ENCODE measurements at regions not wholly inside any gene's neighbourhood (a gene's known extent, or its start where the extent isn't known, plus 50 kb on each side); places are given as distances from the start of the nearest gene placed in this dataset.

GRCh38 chr7:28231176-28231575 is 50.6 kb upstream of the JAZF1 start:
- DNase-seq (ENCODE audit: low spot score): no peak

DNA sequence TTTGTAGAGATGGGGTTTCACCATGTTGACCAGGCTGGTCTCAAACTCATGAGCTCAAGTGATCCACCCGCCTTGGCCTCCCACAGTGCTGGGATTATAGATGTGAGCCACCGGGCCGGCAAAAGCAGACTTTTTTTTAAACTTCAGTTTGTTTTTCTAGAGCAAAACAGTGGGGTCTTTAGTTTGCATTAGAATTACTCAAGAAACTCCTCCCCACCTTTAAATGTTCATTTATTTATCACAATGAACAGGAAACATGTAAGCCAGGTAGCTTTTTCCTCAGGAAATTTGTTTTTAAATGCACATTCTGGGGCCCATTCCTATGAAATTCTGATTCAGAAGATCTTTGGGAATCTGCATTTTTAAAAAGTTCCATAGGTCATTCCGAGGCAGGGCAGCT is 56.0 kb upstream of the JAZF1 start:
- DNase-seq (ENCODE audit: low spot score): no peak

GRCh38 chr7:28237363-28237762 is 56.8 kb upstream of the JAZF1 start:
- no peak for DNase-seq (ENCODE audit: low spot score)

- no peak for DNase-seq (ENCODE audit: low spot score)
Observed at GRCh38 chr7:28239823-28240204, 59.2 kb upstream of the JAZF1 start.

- DNase-seq (ENCODE audit: low spot score): no peak
Observed at GRCh38 chr7:28240481-28240880, 59.9 kb upstream of the JAZF1 start.

- DNase-seq (ENCODE audit: low spot score): no peak
Observed at GRCh38 chr7:28243861-28244260, 63.3 kb upstream of the JAZF1 start.

DNA sequence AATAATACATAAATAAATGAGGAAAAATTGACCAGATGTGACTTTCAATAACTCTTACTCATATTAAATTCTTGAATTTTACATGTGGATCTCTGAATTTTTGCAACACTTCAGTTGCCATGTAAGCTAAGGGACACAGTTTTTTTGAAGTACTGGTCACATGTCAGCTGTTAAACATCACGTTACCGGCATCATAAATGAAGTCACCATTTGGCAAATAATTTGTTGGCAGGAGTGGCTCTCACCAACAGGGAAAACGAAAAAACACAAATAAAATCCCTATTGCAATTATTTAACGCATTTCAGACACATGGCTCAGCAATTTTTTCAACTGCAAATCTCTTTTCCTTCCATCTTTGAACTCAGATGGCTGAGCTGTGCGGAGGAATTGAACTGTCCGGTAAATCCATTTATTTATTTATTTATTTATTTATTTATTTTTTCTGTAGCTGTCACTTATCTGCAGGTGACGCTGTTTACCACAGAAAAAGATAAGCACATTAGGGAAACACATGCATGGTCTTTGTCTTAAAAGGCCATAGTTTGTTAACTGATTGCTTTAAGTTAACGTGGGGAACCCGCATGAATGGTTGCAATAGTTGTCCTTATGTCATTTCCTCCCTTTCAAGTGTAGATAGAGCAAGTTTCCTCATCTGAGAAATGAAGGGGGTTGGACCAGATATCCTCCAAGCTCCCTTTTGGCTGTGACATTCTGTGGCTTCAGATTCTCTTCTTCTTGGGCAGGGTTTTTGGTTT is 64.7 kb upstream of the JAZF1 start:
- DNase-seq (ENCODE audit: low spot score): no peak

DNA sequence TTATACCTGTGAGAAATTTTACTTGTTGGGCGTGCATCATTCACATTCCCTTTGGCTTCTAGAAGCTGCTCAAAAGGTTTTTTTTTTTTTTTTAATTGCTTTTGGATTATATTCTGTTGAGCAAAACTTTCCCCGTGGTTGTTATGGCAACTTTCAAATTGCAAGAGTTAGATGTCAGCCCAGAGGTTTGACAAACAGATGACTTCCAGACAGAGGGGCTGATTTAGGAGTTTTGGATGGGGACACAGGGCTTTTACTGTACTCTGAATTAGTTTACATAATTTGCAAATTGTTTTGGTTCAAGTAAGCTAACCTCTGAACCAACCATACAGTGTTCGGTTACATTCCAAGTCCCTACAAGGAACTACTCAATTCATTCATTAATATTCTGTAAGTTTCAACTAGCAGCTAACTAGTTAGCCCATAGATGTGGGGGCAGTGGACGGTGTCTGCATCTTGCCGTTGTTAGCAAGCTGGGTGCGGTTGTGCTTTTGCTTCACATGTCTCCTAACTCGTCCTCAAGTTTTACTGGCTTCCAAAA is 66.4 kb upstream of the JAZF1 start:
- DNase-seq (ENCODE audit: low spot score): no peak

GRCh38 chr7:28258240-28258639 is 77.6 kb upstream of the JAZF1 start:
- no peak for DNase-seq (ENCODE audit: low spot score)

DNA sequence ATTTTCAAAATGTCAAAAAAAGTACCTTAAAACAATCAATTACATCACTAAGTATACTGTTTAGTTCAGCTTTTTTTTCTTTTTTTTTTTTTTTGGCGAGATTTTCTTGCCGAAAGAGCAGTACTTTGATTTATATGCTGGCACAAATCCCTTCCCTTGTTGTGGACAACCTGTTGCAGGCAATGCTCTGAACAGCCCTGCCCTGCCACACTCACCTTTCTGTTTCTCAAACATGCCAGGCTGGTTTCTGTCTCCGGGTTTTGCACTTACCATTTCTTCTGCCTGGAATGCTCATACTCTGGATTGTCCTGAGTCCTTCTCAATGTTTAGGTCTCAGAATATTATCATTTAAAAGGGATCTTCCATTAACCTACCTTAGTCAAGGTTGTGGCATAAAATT is 80.4 kb upstream of the JAZF1 start:
- DNase-seq (ENCODE audit: low spot score): no peak

DNA sequence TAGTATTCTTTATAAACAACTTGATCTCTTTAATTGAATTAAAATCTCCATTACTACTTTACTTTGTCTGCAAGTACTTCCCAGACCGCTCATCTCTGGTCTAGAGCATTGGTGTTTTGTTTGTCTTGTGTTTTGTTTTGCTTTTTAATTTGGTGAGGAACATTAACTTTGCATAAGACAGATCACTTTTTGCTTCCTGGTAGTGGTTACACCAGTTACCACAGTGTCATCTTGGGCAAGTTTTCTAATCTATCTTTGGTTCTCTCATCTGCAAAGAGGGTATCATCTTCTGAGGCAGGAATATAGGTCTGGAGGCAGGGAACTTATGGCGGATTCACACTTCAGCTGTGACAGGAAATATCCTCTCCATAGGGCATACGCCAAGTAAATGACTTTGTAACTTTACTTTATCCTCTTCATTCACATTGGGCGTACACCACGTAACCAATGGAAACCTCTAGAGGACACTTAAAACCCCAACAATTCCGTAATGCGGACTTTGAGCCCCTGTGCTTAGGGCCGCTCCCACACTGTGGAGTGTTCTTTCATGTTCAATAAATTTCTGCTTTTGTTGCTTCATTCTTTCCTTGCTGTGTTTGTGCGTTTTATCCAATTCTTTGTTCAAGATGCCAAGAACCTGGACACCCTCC is 83.2 kb upstream of the JAZF1 start:
- DNase-seq (ENCODE audit: low spot score): no peak

- no peak for DNase-seq (ENCODE audit: low spot score)
Observed at GRCh38 chr7:28266402-28266801, 85.8 kb upstream of the JAZF1 start.

DNA sequence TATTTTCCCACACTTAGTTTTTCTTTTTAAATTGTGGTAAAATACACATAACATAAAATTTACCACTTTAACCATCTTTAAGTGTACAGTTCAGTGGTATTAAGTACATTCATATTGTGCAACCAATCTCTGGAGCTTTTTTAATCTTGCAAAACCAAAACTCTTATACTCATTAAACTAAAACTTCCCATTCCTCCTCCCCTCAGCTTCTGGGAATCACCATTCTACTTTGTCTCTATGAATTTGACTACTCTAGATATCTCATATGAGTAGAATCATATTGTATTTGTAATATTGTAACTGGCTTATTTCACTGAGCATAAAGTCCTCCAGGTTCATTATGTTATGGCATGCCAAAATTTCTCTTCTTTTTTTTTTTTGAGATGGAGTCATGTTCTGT is 86.4 kb upstream of the JAZF1 start:
- DNase-seq (ENCODE audit: low spot score): no peak

- no peak for DNase-seq (ENCODE audit: low spot score)
Observed at GRCh38 chr7:28269700-28270361, 89.2 kb upstream of the JAZF1 start.

GRCh38 chr7:28270536-28270935 is 89.9 kb upstream of the JAZF1 start:
- DNase-seq (ENCODE audit: low spot score): no peak

GRCh38 chr7:28272461-28272877 is 91.9 kb upstream of the JAZF1 start:
- DNase-seq (ENCODE audit: low spot score): peak; percentile 67

- no peak for DNase-seq (ENCODE audit: low spot score)
Observed at GRCh38 chr7:28276298-28276697, 95.7 kb upstream of the JAZF1 start.

- no peak for DNase-seq (ENCODE audit: low spot score)
Observed at GRCh38 chr7:28277364-28277763, 96.8 kb upstream of the JAZF1 start.

DNA sequence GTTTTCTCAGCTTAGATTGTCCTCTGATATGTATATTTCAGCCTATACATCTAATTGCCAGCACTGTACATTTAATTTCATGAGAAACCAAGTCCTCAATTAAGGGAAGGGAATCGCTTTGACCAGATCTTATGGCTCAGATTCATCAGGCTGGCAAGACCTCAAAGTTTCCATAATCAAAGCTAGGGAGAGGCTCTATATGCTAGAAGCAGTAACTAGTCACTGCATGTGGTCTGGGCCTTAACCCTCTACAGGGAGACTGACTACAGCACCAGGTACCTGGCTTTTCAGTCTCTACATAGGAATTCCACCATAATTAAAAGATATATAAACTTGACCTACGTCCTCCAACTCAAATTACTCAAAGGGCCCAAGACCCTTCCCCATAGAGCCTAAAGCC is 97.4 kb upstream of the JAZF1 start:
- no peak for DNase-seq (ENCODE audit: low spot score)

DNA sequence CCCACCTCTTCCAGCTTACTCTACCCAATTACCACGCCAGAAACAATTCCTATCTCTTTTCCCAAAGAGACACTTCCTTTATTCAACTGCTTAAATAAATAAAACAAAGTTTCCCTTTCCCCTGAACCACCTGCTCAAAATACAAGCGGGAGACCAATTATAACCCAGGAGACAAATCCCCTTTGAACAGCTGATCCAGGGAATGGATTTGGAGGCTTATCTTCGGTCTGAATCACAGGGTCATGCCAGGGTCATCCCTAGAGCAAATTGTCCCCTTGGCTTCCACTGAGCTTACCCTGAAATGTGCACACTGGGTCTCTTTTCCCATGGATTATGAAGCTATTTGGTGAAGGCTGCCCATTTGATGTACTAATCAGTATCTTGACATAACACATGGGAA is 99.9 kb upstream of the JAZF1 start:
- DNase-seq (ENCODE audit: low spot score): no peak

DNA sequence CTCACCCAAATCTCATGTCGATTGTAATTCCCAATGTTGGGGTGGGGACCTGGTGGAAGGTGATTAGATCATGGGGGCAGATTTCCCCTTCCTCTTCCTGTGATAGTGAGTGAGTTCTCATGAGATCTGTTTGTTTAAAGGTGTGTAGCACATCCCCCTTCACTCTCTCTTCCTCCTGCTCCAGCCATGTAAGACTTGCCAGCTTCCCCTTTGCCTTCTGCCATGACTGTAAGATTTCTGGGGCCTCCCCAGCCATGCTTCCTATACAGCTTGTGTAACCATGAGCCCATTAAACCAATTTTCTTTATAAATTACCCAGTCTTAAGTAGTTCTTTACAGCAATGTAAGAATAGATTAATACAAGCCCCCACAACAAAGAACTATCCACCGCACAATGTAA is 109.9 kb upstream of the JAZF1 start:
- DNase-seq (ENCODE audit: low spot score): no peak

- DNase-seq (ENCODE audit: low spot score): no peak
Observed at GRCh38 chr7:28291559-28291958, 111.0 kb upstream of the JAZF1 start.

DNA sequence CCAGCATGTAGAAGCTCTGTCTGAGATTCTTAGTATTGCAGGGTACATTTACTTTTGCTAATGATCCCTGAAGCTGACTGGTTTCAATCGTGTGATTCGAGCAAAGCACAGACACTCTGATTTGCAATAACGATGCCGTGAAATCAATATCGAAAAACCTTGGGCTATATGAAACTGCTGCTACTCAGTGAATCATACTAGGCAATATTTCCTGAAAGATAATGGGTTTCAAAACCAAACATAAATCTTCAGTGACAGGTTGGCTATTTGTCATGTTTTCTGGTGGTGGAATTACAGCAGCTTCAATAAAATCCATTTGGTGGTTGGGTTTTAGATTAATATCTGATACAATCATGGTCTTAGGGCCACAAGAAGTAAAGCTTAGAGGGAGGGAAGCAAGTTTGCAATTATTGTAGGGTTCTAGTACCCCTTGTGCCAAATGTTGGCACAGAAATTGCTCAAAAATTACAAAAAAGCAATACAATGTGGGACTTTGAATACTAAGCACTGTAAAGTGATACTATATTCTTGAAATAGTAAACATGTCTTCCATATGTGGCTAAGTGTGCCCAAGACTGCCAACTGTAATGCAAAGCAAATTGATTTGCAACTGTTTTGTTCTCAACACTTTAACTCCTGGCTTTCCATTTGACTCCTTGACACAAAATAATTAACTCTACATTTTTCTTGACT is 112.4 kb upstream of the JAZF1 start:
- no peak for DNase-seq (ENCODE audit: low spot score)
